ENCODE measurements at regions not wholly inside any gene's neighbourhood (a gene's known extent, or its start where the extent isn't known, plus 50 kb on each side); places are given as distances from the start of the nearest gene placed in this dataset.

- TF ChIP-seq CTCF (IDR thresholded peaks at IDR 0.05), result no peak
- TF ChIP-seq EP300 (IDR thresholded peaks at IDR 0.05), result no peak
Measured at GRCh38 chr1:157370698-157371097, 181.6 kb downstream of the FCRL5 start.
